ENCODE measurements at regions not wholly inside any gene's neighbourhood (a gene's known extent, or its start where the extent isn't known, plus 50 kb on each side); places are given as distances from the start of the nearest gene placed in this dataset.

- TF ChIP-seq POLR2A (IDR thresholded peaks at IDR 0.05) (no peak), CTCF (IDR thresholded peaks at IDR 0.05) (no peak)
Observed at GRCh38 chr11:71309611-71310010, 57.2 kb upstream of the SHANK2 start.
